ENCODE measurements at regions not wholly inside any gene's neighbourhood (a gene's known extent, or its start where the extent isn't known, plus 50 kb on each side); places are given as distances from the start of the nearest gene placed in this dataset.
A peak's percentile ranks its signal among the peaks of the same experiment; 100 is the strongest.
"Not testable (repeated sequence)": the region's sequence is repeated elsewhere in the genome, so short reads cannot be mapped to it uniquely, and the experiment has no call there.

DNA sequence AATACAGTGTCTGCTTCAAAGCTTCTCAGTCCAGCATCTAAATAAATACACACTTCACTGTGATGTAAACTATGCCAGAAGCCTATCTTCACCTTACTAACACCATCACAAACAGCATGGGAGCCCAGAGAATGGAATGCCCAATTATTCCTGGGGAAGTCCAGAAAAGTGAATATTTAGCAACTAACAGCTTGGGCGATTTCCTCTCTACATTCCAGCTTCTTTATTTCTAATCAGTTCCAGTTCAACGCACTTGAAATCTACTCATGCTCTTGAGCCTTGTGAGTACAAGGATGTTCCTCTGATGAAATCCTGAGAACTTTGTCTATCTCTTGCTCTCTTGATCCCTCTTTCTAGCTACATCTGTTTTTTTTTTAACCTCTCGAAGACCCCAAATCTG, 100.4 kb upstream of the C9orf72 start:
- no peak for DNase-seq

GRCh38 chr9:27675354-27675753, 102.1 kb upstream of the C9orf72 start:
- no peak for DNase-seq

GRCh38 chr9:27676827-27677226, 103.5 kb upstream of the C9orf72 start:
- DNase-seq = no peak

GRCh38 chr9:27679338-27679737, 106.1 kb upstream of the C9orf72 start:
- DNase-seq = no peak

DNA sequence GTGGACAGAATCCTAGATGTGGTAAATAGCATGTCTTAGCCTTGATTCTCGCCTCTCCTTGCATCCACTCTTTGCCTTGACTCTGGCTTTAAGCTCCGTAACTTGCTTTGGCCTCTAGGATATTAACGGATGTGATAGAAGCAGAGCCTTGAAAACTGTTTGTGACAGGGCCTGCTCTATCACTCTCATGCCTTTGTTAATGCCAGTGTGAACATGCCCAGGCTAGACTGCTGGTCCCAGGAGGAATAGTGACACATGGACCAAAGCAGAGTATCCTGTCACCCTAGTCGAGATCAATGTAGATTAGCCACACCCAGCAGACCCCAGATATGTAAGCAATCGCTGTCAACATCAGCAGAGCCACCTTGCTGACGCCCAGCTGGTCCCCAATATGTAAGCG, 109.9 kb upstream of the C9orf72 start:
- DNase-seq = no peak

DNA sequence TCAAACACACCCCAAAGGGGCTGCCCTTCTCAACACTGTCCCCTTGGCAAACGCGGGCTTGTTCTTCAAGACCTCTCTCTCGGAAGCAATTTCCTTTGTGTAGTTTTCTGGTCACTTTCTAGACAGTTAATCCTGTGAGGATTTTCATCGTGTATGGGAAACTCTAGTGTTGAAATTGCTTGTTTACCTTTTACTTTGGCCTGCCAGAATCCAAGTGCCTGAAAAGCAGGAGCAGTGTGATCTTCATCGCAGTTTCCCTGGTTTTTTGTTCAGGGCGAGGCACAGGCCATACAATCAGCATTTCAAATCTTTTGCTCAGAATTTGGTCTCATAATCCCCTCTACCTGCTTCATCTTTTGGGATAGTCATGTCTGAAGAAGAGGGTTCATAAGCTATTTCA, 115.7 kb upstream of the C9orf72 start:
- no peak for DNase-seq

GRCh38 chr9:27690816-27691215, 117.5 kb upstream of the C9orf72 start:
- not testable (repeated sequence) for DNase-seq

GRCh38 chr9:27699621-27700020, 126.3 kb upstream of the C9orf72 start:
- no peak for DNase-seq

- peak; percentile 28 to 45 for DNase-seq
Observed at GRCh38 chr9:27701016-27701415, 127.7 kb upstream of the C9orf72 start.

GRCh38 chr9:27701587-27701986, 128.3 kb upstream of the C9orf72 start:
- DNase-seq = peak; percentile 74 to 89

DNA sequence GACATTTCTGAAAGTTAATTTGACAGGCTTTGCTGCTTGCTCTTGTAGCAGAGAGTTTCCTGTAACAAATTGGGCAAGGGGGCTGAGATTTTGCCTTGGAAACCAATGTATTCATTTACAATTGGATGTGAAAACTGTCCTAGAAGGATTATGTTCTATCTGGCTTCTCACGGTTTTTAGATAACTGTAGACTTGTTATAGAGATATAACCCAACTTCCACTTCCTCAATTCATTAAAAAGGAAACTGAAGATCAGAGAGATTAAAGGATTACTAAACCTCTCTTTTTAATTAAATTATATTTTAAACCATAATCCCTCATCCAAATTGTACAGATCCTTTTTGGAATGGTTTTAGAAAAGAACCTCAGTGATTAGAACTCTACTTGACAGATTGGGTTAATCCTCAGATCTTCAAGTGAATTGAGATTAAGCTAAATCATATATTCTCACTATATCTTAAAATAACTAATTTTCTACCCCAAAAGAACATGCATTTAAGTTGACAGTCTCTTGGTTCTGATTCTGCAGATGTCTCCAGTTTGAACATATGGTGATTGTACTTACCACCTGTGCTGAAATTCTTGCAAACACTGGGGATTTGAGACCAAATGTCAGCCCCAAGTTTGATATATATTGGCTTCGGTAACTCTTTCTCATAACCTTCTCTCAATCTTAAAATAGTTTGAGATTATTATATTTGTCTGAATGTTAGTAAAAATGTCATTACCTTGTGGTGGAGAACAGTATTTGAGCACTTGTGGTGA, 130.1 kb upstream of the C9orf72 start:
- peak in 1 of 2 donors; percentile 37 for DNase-seq

DNA sequence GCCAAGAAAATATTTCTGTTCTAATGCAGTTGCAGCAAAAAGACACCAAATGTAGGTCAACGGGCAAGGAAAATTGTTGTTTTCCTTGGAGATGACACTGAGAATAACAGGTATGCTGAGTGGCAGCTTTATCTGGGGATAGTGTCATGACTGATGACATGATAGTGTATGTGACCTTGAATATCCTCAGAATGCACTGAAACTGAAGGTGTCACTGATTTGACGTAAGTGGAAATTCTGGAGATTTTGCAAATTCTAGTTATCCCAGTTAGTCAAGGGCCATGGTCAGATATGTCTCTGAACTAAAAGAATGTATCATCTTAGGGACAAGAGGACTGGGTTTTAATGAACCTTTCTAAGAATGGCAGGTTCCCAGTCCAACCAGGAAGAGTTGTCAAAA, 138.0 kb upstream of the C9orf72 start:
- DNase-seq = no peak

DNA sequence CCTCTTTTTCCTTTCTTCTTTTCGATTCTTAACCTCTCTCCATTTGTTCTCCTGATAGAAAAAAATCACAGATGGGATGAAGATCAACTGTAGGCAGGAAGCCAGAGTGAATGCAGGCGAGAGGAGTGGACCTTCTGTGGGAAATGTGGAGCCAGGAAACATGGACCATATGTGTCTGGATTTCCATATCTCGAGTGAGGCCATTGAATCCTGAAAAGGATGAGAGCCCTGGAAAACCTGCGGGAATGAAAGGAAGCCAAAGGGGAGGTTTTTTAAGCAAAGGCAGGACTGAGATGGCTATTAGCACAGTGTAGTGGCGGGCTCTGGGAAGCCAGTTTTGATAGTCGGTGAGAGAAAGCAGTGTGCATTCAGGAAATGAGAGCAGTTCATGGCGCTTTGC, 139.5 kb upstream of the C9orf72 start:
- no peak for DNase-seq

DNA sequence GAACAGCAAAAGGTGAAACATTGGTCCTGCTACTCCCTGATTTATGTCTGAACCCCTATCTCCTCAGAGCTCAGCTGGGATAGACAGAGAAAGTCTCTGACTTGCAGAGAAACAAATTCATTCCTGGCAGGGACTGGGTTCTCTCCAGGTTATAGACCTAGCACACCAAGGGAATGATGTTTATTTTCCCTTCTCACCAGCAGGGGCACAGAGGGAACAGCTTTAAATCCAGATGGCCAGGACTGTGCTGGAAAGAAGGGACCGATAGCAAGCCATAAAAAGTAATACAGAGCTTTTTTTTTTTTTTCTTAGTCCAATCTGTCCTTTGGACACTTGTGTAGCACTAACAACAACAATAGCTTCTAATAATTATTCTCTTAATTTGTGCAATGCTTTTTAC, 141.1 kb upstream of the C9orf72 start:
- DNase-seq = no peak

- peak in 1 of 2 donors; percentile 17 for DNase-seq
Observed at GRCh38 chr9:27715651-27716050, 142.4 kb upstream of the C9orf72 start.

GRCh38 chr9:27717991-27718390, 144.7 kb upstream of the C9orf72 start:
- DNase-seq = no peak

DNA sequence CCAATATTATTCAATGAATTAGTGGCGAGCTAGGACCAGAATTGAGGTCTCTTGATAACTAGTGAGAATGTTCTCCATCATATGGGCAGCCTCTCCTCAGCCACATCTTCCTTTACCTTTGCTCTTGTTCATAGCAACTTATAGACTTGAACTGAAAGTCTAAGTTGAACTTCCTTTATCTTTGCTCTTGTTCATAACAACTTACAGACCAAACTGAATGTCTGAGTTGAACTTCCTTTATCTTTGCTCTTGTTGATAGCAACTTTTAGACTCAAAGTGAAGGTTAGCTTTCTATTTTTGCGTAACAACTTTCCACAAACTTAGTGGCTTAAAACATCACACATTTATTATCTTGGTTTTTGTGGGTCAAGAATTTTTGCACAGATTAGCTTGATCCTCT, 146.4 kb upstream of the C9orf72 start:
- DNase-seq = peak; percentile 24 to 51

GRCh38 chr9:27722866-27723265, 149.6 kb upstream of the C9orf72 start:
- peak; percentile 42 to 44 for DNase-seq

DNA sequence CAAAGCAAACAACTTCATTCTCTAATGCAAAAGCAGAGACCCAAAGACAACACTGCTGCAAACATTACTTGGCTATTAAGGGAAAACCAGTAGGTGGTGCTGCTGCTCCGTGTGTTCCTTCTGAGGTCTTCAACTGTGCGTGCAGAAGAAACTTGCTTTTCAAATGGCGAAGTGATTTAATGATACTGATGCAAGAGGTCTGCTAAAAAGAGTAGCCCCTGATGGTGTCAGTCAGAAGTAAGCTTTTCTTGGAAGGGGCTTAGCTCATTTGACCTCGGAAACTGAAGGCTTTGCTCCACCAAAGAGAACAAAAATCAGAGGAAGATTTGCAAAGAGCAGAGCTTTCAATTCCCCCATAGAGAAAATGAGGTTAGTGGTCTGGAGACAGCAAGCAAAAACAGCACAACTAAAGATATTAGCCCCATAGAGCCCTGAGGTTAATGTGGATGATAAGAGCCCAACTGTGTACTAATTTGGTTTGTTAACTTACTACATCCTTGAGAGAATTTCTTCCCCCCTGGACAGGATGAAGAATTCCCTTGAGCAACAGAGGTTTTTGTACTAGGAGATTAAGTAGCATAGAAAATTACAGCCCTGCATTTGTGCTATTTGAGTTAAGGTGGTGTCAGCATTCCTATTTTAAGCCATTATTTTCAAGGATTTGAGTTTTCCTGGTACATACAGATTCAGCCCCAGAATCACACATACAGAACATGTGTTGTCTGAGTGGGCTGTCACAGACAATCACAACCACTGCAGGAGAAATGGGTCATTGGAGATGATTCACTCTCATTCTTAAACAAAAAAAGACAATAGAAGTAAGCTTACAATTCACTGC, 153.2 kb upstream of the C9orf72 start:
- peak; percentile 87 to 90 for DNase-seq

DNA sequence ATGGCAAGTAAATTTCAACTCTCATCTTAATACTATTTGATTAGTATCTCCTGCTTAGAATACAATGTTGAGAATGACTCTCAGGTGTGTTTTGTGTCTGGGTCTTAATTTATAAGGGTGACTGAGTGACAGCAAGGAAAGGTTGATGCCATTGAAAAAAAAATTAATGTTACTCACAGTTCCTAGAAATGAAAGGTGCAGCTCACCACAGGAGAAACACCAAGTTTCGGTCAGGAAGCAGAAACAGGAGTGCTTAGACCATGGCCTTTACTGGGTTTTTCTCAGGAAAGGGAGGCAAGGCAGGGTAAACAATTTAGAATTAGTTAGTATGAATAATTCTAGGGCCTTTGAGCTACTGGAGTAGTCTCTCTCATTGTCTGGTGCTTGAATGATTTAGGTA, 159.2 kb upstream of the C9orf72 start:
- no peak for DNase-seq

GRCh38 chr9:27743490-27743889, 170.2 kb upstream of the C9orf72 start:
- DNase-seq = no peak

- DNase-seq = no peak
Observed at GRCh38 chr9:27747450-27747849, 174.2 kb upstream of the C9orf72 start.

DNA sequence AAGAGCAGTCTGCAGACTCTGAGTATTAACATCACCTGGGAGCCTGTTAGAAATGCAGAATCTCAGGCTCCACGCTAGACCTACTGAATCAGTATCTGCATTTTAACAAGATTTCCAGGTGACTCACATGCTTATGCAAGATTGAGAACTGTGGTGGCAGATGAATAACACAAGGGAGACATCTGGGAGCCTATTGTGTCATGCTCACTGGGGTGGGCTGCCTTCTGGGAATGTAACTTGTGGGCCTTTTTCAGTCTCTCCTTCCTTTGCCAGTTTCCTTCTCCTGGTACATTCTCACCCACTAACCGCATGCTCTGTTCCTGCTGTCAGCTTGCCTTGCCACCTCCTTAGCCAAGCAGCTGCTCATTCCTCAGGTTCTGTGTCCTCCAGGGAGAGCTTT, 176.6 kb upstream of the C9orf72 start:
- DNase-seq = no peak

GRCh38 chr9:27750566-27750965, 177.3 kb upstream of the C9orf72 start:
- DNase-seq = no peak
